ENCODE measurements at regions not wholly inside any gene's neighbourhood (a gene's known extent, or its start where the extent isn't known, plus 50 kb on each side); places are given as distances from the start of the nearest gene placed in this dataset.

DNA sequence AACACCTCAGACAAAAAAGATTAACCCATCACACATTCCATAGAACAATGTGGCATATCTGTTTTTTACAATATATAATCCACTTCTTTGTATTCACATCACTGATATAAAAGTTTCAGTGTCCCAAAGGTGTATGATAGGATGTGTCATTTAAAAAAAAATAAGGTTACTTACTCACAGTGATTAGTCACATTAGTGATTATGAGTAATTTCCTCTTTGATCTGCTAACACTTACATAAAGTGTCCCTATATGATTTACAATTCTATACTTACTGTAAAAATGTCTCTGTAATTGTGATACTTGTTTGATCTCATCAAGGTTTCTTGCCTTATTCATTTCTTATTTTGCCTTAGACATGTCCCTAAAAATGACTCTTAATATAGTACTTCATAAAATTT, 1063.5 kb upstream of the TSPY4 start (continued):
- TF ChIP-seq NCOA1 (CRISPR knock-in tag; IDR thresholded peaks at IDR 0.05) (no peak), SRF (IDR thresholded peaks at IDR 0.05; ENCODE audit: low read depth, low read length) (no peak)

DNA sequence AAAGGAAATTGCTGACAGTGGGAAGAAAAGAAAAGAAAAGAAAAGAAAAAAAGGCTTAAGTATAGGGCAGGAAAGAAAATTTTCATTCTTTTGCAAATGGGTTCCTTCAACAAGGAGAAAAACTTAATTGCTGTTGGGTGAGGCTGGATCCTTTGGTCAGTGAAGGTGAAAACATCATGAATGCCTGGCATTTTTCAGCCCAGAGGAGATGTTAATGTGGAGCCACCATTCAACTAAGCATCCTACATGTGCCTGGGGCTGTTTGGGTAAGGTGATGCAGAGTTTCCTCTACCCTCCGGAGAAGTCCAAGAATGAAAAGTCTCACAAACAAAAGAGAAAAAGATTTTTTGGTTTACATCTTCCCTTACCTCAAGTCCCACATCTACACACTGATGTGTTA, 1032.2 kb upstream of the TSPY4 start:
- H3K9ac ChIP-seq (ENCODE audit: insufficient read depth, low read depth, low read length): no peak overlapping the region
- POLR2A ChIA-PET: no interaction called here
- no peak for FAIRE-seq
- H2AFZ ChIP-seq (ENCODE audit: low read length): no peak overlapping the region
- H3K4me3 ChIP-seq (replicated peaks in 1 of 3; ENCODE audit: insufficient read depth in 1 of 3, low read depth in 2 of 3, low read length in 3 of 3): no peak overlapping the region
- H3K79me2 ChIP-seq (ENCODE audit: insufficient read depth, low read length): no peaks in the 10 kb centered on the region
- in situ Hi-C loops (cut with HindIII; ENCODE audit: extremely low pct_ligation_motif_present, low pct_unique_long_range_greater_than_20kb): no loop called here
- no peaks in the 10 kb centered on the region for H4K20me1 ChIP-seq (ENCODE audit: insufficient read depth, low read length)
- no peak overlapping the region for H3K4me2 ChIP-seq (ENCODE audit: low read depth, low read length)
- H3K27ac ChIP-seq (ENCODE audit: extremely low read length, insufficient read depth, low read length): no peak overlapping the region
- CTCF ChIA-PET (ENCODE audit: low intra/inter-chr PET ratio, low total read pairs): no interaction called here
- H3K9me3 ChIP-seq (ENCODE audit: low read length): no peaks in the 10 kb centered on the region
- intact Hi-C loops (cut with micrococcal nuclease; ENCODE audit: unreplicated experiment): no loop called here
- no peaks in the 10 kb centered on the region for H3K36me3 ChIP-seq (replicated peaks in 1 of 2; ENCODE audit: control insufficient read depth in 1 of 2, insufficient read depth in 2 of 2, low read length in 2 of 2)
- DNase-seq (ENCODE audit: low spot score): no peak
- ATAC-seq: no peak
- BruUV-seq (replicated peaks): no TSS peak
- no peaks in the 10 kb centered on the region for H3K4me1 ChIP-seq (ENCODE audit: insufficient read depth, low read length)
- WGBS (ENCODE audit: low lambda C conversion rate): 0% methylated on average over 1 of the region's 1 CpG
- no peaks in the 10 kb centered on the region for H3K27me3 ChIP-seq (ENCODE audit: control insufficient read depth in 1 of 2, insufficient read depth in 2 of 2, low read length in 2 of 2)
- TF ChIP-seq FOSL1 (CRISPR knock-in tag; IDR thresholded peaks at IDR 0.05; ENCODE audit: borderline replicate concordance) (no peak), ZNF530 (CRISPR knock-in tag; IDR thresholded peaks at IDR 0.05; ENCODE audit: low read depth) (no peak), KDM3A (CRISPR knock-in tag; IDR thresholded peaks at IDR 0.05; ENCODE audit: low read depth) (no peak), SYNCRIP (IDR thresholded peaks at IDR 0.05; ENCODE audit: insufficient read depth, low read depth, low read length) (no peak), ZNF816 (CRISPR knock-in tag; IDR thresholded peaks at IDR 0.05; ENCODE audit: borderline replicate concordance) (no peak)
- TF ChIP-seq, protein P1, sequence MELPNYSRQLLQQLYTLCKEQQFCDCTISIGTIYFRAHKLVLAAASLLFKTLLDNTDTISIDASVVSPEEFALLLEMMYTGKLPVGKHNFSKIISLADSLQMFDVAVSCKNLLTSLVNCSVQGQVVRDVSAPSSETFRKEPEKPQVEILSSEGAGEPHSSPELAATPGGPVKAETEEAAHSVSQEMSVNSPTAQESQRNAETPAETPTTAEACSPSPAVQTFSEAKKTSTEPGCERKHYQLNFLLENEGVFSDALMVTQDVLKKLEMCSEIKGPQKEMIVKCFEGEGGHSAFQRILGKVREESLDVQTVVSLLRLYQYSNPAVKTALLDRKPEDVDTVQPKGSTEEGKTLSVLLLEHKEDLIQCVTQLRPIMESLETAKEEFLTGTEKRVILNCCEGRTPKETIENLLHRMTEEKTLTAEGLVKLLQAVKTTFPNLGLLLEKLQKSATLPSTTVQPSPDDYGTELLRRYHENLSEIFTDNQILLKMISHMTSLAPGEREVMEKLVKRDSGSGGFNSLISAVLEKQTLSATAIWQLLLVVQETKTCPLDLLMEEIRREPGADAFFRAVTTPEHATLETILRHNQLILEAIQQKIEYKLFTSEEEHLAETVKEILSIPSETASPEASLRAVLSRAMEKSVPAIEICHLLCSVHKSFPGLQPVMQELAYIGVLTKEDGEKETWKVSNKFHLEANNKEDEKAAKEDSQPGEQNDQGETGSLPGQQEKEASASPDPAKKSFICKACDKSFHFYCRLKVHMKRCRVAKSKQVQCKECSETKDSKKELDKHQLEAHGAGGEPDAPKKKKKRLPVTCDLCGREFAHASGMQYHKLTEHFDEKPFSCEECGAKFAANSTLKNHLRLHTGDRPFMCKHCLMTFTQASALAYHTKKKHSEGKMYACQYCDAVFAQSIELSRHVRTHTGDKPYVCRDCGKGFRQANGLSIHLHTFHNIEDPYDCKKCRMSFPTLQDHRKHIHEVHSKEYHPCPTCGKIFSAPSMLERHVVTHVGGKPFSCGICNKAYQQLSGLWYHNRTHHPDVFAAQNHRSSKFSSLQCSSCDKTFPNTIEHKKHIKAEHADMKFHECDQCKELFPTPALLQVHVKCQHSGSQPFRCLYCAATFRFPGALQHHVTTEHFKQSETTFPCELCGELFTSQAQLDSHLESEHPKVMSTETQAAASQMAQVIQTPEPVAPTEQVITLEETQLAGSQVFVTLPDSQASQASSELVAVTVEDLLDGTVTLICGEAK (IDR thresholded peaks at IDR 0.05): no peak
- TF ChIP-seq, protein P1 (CRISPR knock-in tag; IDR thresholded peaks at IDR 0.05): no peak
- TF ChIP-seq, protein P2, sequence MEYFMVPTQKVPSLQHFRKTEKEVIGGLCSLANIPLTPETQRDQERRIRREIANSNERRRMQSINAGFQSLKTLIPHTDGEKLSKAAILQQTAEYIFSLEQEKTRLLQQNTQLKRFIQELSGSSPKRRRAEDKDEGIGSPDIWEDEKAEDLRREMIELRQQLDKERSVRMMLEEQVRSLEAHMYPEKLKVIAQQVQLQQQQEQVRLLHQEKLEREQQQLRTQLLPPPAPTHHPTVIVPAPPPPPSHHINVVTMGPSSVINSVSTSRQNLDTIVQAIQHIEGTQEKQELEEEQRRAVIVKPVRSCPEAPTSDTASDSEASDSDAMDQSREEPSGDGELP (IDR thresholded peaks at IDR 0.05; ENCODE audit: borderline replicate concordance, low read depth): no peak
- TF ChIP-seq, protein P3, sequence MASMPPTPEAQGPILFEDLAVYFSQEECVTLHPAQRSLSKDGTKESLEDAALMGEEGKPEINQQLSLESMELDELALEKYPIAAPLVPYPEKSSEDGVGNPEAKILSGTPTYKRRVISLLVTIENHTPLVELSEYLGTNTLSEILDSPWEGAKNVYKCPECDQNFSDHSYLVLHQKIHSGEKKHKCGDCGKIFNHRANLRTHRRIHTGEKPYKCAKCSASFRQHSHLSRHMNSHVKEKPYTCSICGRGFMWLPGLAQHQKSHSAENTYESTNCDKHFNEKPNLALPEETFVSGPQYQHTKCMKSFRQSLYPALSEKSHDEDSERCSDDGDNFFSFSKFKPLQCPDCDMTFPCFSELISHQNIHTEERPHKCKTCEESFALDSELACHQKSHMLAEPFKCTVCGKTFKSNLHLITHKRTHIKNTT (CRISPR knock-in tag; IDR thresholded peaks at IDR 0.05): no peak
- TF ChIP-seq, protein P4, sequence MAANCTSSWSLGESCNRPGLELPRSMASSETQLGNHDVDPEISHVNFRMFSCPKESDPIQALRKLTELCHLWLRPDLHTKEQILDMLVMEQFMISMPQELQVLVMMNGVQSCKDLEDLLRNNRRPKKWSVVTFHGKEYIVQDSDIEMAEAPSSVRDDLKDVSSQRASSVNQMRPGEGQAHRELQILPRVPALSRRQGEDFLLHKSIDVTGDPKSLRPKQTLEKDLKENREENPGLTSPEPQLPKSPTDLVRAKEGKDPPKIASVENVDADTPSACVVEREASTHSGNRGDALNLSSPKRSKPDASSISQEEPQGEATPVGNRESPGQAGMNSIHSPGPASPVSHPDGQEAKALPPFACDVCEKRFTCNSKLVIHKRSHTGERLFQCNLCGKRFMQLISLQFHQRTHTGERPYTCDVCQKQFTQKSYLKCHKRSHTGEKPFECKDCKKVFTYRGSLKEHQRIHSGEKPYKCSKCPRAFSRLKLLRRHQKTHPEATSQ (CRISPR knock-in tag; IDR thresholded peaks at IDR 0.05; ENCODE audit: borderline replicate concordance): no peak

Data from HepG2 (cell line).